Stimulated activated CD4-positive, alpha-beta T cell treated with anti-CD3 and anti-CD28 coated beads, Interleukin-12 subunit alpha, Interleukin-12 subunit beta, amount 100 ng/mL, for 4 hours (primary cell): ENCODE measurements at regions not wholly inside any gene's neighbourhood (a gene's known extent, or its start where the extent isn't known, plus 50 kb on each side); places are given as distances from the start of the nearest gene placed in this dataset.
"Not testable (repeated sequence)": the region's sequence is repeated elsewhere in the genome, so short reads cannot be mapped to it uniquely, and the experiment has no call there.

Source experiments
- DNase-seq: peaks from one replicate; pipeline ENCODE4 v3.0.0-alpha.2; 2020

- peak; percentile 44 for DNase-seq
Measured at GRCh38 chr1:25020851-25021590, 90.9 kb upstream of the RUNX3 start.

GRCh38 chr1:25020173-25020845, 90.2 kb upstream of the RUNX3 start:
- no peak for DNase-seq

GRCh38 chr1:25019337-25020172, 89.5 kb upstream of the RUNX3 start:
- no peak for DNase-seq

- no peak for DNase-seq
Measured at GRCh38 chr1:25018943-25019336, 88.9 kb upstream of the RUNX3 start.

GRCh38 chr1:25018110-25018735, 88.1 kb upstream of the RUNX3 start:
- no peak for DNase-seq

- no peak for DNase-seq
Measured at GRCh38 chr1:25017436-25018109, 87.5 kb upstream of the RUNX3 start.

DNA sequence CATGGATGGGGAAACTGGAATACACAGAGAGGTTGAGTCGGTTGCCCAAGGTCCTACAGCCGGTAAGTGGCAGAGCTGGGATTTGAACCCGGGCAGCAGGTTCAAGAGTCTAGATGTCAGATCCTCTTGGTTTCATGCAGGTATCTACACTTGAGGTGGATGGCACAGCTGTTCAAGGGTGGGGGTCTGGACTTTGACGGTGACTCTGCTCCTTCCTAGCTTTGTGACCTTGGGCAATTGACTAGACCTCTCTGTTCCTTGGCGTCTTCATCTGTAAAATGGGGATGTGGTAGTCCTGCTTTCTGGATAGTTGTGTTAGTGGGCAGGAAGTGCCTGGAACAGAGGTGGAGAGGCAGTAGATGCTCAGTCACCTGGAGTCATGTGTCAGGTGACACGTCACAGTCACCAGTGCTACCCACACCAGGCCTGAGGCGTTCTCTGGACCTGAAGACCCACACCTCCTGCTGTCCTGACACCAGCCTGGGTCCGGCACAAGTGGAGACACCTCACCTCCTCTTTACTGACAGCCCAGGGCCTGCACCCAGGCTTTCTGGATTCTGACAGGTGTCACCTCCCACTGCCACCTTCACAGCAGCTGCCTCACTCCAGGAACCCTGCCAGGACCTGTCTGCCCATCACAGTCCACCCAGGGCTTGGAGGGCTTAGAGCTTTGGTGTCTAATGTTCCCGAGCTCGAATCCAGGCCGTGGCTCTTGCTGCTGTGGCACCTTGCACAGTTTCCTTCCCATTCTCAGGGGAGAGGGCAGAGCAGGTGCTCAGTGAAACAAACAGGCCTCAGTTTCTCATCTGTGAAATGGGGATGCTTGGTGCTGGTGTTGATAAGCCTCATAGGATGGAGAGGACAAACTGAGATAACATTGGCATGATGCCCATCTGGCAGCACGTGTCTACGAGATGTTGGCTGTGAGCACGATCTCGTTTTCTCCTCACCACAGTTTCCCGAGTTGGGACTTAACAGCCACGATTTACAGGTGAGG, 83.2 kb upstream of the RUNX3 start:
- DNase-seq = no peak

- no peak for DNase-seq
Measured at GRCh38 chr1:25011943-25012638, 82.0 kb upstream of the RUNX3 start.

DNA sequence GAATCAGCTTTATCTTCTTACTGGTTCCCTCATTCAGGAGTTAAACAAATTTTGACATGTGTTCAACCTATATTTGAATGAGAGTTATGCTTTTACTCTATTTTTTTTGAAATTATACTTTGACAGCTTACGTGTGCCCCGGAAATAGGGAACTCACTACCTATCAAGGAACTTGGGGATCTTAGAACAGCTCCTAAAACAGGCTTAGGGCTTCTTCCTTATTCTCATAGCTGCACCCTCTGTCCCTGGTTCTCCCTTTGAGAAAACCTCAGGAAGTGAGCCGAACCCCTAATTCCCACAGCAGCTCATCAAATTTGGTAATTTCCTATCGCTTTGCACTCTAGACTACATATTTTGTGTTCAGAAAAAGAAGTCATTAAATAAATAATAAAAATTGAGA, 81.2 kb upstream of the RUNX3 start:
- no peak for DNase-seq

DNA sequence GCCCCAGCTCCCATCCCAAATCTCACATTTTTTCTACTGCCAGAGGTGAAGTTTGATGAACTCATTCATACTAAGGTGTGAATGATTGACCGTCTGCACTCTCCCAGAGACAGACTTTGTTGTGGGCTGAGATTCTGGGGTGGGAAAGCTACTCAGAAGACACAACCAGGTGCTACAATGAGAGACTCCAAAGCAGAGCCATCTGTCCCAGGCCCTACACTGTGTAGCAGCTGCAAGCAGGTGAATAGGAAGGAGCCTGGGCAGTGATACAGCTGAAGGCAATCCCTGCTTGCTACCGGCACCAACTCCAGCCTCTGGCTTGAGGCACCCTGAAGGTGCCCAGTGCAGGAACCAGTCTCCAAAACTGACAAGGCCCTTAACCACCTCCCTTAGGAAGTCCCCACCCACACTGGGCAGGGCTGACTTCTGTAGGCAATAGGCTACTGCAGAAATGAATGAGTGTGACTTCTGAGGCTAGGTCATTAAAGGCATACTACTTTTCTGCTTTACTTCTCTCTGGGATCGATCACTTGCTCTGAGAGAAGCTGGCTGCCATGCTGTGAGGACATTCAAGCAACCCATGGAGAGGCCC, 79.7 kb upstream of the RUNX3 start:
- DNase-seq = no peak

- no peak for DNase-seq
Measured at GRCh38 chr1:25008192-25008485, 78.1 kb upstream of the RUNX3 start.

GRCh38 chr1:25007390-25008191, 77.5 kb upstream of the RUNX3 start:
- not testable (repeated sequence) for DNase-seq

DNA sequence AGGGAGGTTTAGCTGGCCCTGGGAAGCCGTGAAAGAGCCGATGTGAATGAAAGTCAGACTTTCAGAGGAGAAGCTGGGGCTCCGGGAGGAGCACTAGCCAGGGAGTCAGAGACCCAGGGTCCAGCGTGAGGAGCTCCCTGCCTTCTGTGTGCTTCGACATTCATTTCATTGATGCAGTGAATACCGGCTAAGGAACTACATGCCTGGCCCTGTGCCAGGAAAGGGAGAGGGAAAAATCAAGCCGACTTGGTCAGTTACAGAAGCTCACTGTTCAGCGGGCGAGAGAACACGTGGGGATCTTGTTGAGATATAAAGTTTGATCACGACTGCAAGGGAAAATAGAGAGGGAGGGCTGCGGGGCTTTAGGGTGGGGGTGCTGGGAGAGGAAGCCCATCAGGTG, 76.7 kb upstream of the RUNX3 start:
- no peak for DNase-seq

DNA sequence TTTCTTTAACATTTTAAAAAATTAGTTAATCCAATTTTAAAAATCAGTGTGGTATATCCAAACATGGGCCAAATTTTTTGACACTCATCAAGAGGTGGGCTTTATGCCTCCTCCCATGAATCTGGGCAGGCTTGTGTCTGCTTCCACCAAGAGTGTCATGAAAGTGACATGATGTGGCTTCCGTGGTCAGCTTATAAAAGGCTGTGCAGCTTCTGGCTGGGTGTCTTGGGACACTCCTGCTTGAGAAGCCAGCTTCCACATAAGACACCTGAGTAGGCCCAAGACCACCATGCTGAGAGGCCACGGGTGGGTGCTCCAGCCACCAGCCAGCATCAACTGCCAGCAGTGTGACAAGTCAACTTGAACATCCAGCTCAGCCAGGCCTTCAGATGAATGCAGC, 74.3 kb upstream of the RUNX3 start:
- no peak for DNase-seq

DNA sequence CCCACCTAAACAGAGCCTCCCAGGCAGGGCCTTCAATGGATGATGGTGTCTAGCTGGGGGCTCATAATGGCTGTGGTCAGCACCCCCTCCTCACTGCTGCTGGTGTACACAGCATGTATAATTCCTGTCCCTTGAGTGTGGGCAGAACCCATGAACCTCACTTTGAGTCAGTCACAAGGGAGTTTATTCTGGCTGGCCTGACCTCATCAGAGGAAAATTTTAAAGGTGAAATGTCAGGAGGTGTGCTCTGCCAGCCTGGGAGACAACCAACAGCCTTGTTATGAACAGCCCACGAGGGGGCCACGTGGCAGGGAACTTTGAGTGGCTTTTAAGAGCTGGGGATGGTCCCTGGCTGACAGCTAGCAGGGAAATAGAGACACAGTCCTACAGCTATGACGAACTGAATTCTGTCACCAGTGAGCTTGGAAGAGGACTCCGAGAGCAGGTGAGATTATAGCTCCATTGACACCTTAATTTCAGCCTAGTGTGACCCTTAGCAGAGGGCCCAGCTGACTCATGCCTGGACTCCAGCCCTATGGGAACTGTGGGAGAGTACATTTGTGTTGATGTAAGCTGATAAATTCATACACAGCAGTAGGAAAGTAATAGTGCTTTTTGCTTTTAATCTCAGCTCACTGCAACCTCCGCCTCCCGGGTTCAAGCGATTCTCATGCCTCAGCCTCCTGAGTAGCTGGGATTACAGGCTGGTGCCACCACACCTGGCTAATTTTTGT, 73.5 kb upstream of the RUNX3 start:
- DNase-seq = no peak

DNA sequence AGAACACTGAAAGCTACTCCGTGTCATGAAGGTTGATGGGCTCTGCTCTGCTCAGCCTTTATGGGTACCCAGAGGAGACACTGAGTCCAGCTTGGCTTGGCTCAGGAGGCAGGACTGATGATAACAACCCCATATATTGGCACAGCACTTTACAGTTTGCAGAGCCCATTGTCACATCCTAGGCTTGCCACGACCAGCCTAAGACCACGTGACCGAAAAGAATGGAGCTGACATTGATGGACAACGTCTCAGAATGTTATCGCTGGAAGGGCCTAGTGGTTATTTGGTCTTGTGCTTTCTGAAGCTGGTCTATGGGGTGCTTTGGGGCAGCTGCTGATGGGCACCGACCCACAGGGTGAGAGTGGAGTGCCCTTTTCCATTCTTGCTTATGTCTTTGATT, 72.9 kb upstream of the RUNX3 start:
- DNase-seq = no peak

GRCh38 chr1:25001125-25001915, 71.2 kb upstream of the RUNX3 start:
- DNase-seq = no peak

- DNase-seq = no peak
Measured at GRCh38 chr1:24999906-25000305, 69.8 kb upstream of the RUNX3 start.
